Colonic mucosa (tissue), 4 donors: ENCODE measurements at regions not wholly inside any gene's neighbourhood (a gene's known extent, or its start where the extent isn't known, plus 50 kb on each side); places are given as distances from the start of the nearest gene placed in this dataset.

Experiments used
- DNase-seq: peaks from one replicate; pipeline ENCODE4 v3.0.0-alpha.2; 2020
- H3K27ac ChIP-seq: fragments of 200-600 bp; one replicate; pipeline ENCODE4 v1.8.0; 2021
- H3K27me3 ChIP-seq: fragments of 200-600 bp; one replicate; pipeline ENCODE4 v1.8.0; 2021
- H3K36me3 ChIP-seq: fragments of 200-600 bp; one replicate; pipeline ENCODE4 v1.8.0; 2021
- H3K4me1 ChIP-seq: fragments of 200-600 bp; one replicate; pipeline ENCODE4 v1.8.0; 2021; ENCODE audit warnings: mild to moderate bottlenecking
- H3K4me3 ChIP-seq: fragments of 200-600 bp; one replicate; pipeline ENCODE4 v1.8.0; 2021
- H3K9ac ChIP-seq, 2 donors: one replicate each; pipeline ENCODE4 v1.7.0; 2013; ENCODE audit warnings: control low read depth in 2 of 2, low read depth in 2 of 2, low read length in 2 of 2
- H3K9me3 ChIP-seq: fragments of 200-600 bp; one replicate; pipeline ENCODE4 v1.8.0; 2021
- intact Hi-C: fragments of 100-400 bp; cut with DNase I; formaldehyde crosslinking; loops from one replicate; pipeline ENCODE4 v1.14.1; 2022
- TF ChIP-seq, protein P1 (sequence below): fragments of 200-600 bp; IDR thresholded peaks from one replicate; pipeline ENCODE4 v1.8.0; 2022; ENCODE audit warnings: antibody characterized with exemption, mild to moderate bottlenecking
- donor health status: healthy.
- donor health status: DM: no; HTN: no; CAD: no.
- donor health status: DM: no; HTN: no; CAD: no.

GRCh38 chr22:48653929-48654328 lies 1173.7 kb downstream of the BRD1 start:
- no peak overlapping the region for H3K27ac ChIP-seq
- no peaks in the 10 kb centered on the region for H3K4me1 ChIP-seq
- DNase-seq = no peak
- TF ChIP-seq, protein P1, sequence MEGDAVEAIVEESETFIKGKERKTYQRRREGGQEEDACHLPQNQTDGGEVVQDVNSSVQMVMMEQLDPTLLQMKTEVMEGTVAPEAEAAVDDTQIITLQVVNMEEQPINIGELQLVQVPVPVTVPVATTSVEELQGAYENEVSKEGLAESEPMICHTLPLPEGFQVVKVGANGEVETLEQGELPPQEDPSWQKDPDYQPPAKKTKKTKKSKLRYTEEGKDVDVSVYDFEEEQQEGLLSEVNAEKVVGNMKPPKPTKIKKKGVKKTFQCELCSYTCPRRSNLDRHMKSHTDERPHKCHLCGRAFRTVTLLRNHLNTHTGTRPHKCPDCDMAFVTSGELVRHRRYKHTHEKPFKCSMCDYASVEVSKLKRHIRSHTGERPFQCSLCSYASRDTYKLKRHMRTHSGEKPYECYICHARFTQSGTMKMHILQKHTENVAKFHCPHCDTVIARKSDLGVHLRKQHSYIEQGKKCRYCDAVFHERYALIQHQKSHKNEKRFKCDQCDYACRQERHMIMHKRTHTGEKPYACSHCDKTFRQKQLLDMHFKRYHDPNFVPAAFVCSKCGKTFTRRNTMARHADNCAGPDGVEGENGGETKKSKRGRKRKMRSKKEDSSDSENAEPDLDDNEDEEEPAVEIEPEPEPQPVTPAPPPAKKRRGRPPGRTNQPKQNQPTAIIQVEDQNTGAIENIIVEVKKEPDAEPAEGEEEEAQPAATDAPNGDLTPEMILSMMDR = no peak
- no peak overlapping the region for H3K4me3 ChIP-seq
- no peaks in the 10 kb centered on the region for H3K36me3 ChIP-seq
- no peak overlapping the region for H3K9ac ChIP-seq
- no peaks in the 10 kb centered on the region for H3K9me3 ChIP-seq
- no peaks in the 10 kb centered on the region for H3K27me3 ChIP-seq
- intact Hi-C loops = no loop called here

- no peak overlapping the region for H3K9ac ChIP-seq
- H3K27ac ChIP-seq = no peak overlapping the region
- no peak overlapping the region for H3K4me3 ChIP-seq
- intact Hi-C loops = no loop called here
- no peaks in the 10 kb centered on the region for H3K27me3 ChIP-seq
- no peaks in the 10 kb centered on the region for H3K9me3 ChIP-seq
- TF ChIP-seq, protein P1 = no peak
- no peaks in the 10 kb centered on the region for H3K36me3 ChIP-seq
- H3K4me1 ChIP-seq = no peaks in the 10 kb centered on the region
- DNase-seq = no peak
These were observed 1174.4 kb downstream of the BRD1 start for GRCh38 chr22:48653306-48653705.

GRCh38 chr22:48652796-48653195 lies 1174.9 kb downstream of the BRD1 start:
- Histone ChIP-seq H3K9ac (no peak overlapping the region), H3K4me3 (no peak overlapping the region), H3K27ac (no peak overlapping the region), H3K27me3 (no peaks in the 10 kb centered on the region), H3K36me3 (no peaks in the 10 kb centered on the region), H3K9me3 (no peaks in the 10 kb centered on the region), H3K4me1 (no peaks in the 10 kb centered on the region)
- intact Hi-C loops = no loop called here
- no peak for DNase-seq
- TF ChIP-seq, protein P1 = no peak

- H3K27me3 ChIP-seq = no peaks in the 10 kb centered on the region
- H3K9ac ChIP-seq = no peak overlapping the region
- no peaks in the 10 kb centered on the region for H3K9me3 ChIP-seq
- intact Hi-C loops = no loop called here
- TF ChIP-seq, protein P1 = no peak
- H3K36me3 ChIP-seq = no peaks in the 10 kb centered on the region
- H3K4me3 ChIP-seq = no peak overlapping the region
- no peaks in the 10 kb centered on the region for H3K4me1 ChIP-seq
- no peak overlapping the region for H3K27ac ChIP-seq
- no peak for DNase-seq
These were observed 1175.6 kb downstream of the BRD1 start for GRCh38 chr22:48651981-48652538.

- H3K27ac ChIP-seq = no peak overlapping the region
- no peaks in the 10 kb centered on the region for H3K4me1 ChIP-seq
- TF ChIP-seq, protein P1 = no peak
- no peak for DNase-seq
- intact Hi-C loops = no loop called here
- no peaks in the 10 kb centered on the region for H3K9me3 ChIP-seq
- no peak overlapping the region for H3K9ac ChIP-seq
- no peaks in the 10 kb centered on the region for H3K36me3 ChIP-seq
- H3K27me3 ChIP-seq = no peaks in the 10 kb centered on the region
- no peak overlapping the region for H3K4me3 ChIP-seq
These were observed 1176.4 kb downstream of the BRD1 start for GRCh38 chr22:48651036-48651890.
